H9 (cell line): ENCODE measurements at regions not wholly inside any gene's neighbourhood (a gene's known extent, or its start where the extent isn't known, plus 50 kb on each side); places are given as distances from the start of the nearest gene placed in this dataset.
"Not testable (repeated sequence)": the region's sequence is repeated elsewhere in the genome, so short reads cannot be mapped to it uniquely, and the experiment has no call there.

Experiments
- DNase-seq: peaks from one replicate; pipeline ENCODE4 v3.0.0-alpha.2; 2017
- H2AFZ ChIP-seq: one replicate; pipeline ENCODE4 v1.6.1; 2013; ENCODE audit warnings: mild to moderate bottlenecking, low read length, control low read depth, moderate library complexity
- H2AK5ac ChIP-seq: 2 replicates; pipeline ENCODE4 v1.6.1; 2013; ENCODE audit warnings: low read length, control low read depth, mixed read lengths; ENCODE audit not compliant: insufficient read length
- H2BK120ac ChIP-seq: one replicate; pipeline ENCODE4 v1.6.1; 2013; ENCODE audit warnings: low read depth, mild to moderate bottlenecking, low read length, control low read depth, inconsistent platforms; ENCODE audit not compliant: poor library complexity, severe bottlenecking
- H2BK12ac ChIP-seq: 2 replicates; pipeline ENCODE4 v1.6.1; 2013; ENCODE audit warnings: low read length, control low read depth, mixed read lengths, low read depth; ENCODE audit not compliant: insufficient read length
- H2BK15ac ChIP-seq: 2 replicates; pipeline ENCODE4 v1.6.1; 2013; ENCODE audit warnings: low read depth, low read length, control low read depth
- H2BK20ac ChIP-seq: one replicate; pipeline ENCODE4 v1.6.1; 2013; ENCODE audit warnings: low read depth, mild to moderate bottlenecking, low read length, control low read depth, inconsistent platforms; ENCODE audit not compliant: poor library complexity, severe bottlenecking
- H2BK5ac ChIP-seq: 2 replicates; pipeline ENCODE4 v1.6.1; 2013; ENCODE audit warnings: low read length, control low read depth, mixed read lengths; ENCODE audit not compliant: insufficient read length
- H3K14ac ChIP-seq: 2 replicates; pipeline ENCODE4 v1.6.1; 2013; ENCODE audit warnings: low read length, control low read depth; ENCODE audit not compliant: insufficient read depth
- H3K18ac ChIP-seq: 2 replicates; pipeline ENCODE4 v1.6.1; 2013; ENCODE audit warnings: low read depth, mild to moderate bottlenecking, mixed read lengths, low read length, control low read depth; ENCODE audit not compliant: insufficient read length
- H3K23ac ChIP-seq: 2 replicates; pipeline ENCODE4 v1.6.1; 2013; ENCODE audit warnings: low read length, control low read depth, mixed read lengths, low read depth; ENCODE audit not compliant: insufficient read length
- H3K23me2 ChIP-seq: 2 replicates; pipeline ENCODE4 v1.6.1; 2013; ENCODE audit warnings: low read depth, mild to moderate bottlenecking, mixed read lengths, low read length, control low read depth; ENCODE audit not compliant: insufficient read length, poor library complexity, severe bottlenecking
- H3K27ac ChIP-seq: 2 replicates; pipeline ENCODE4 v1.5.1; 2013; ENCODE audit warnings: low read length, control low read depth, mixed read lengths, low read depth; ENCODE audit not compliant: insufficient read length
- H3K27me3 ChIP-seq: 2 replicates; pipeline ENCODE4 v1.6.1; 2013; ENCODE audit warnings: low read length, control low read depth, inconsistent platforms; ENCODE audit not compliant: insufficient read depth
- H3K4ac ChIP-seq: 2 replicates; pipeline ENCODE4 v1.6.1; 2013; ENCODE audit warnings: low read depth, mild to moderate bottlenecking, control low read depth, inconsistent platforms, low read length, moderate library complexity
- H3K4me1 ChIP-seq: 2 replicates; pipeline ENCODE4 v1.6.1; 2013; ENCODE audit warnings: low read length, control low read depth, inconsistent platforms; ENCODE audit not compliant: insufficient read depth
- H3K4me2 ChIP-seq: 2 replicates; pipeline ENCODE4 v1.6.1; 2013; ENCODE audit warnings: low read length, control low read depth, mixed read lengths; ENCODE audit not compliant: insufficient read length, insufficient read depth
- H3K56ac ChIP-seq: 2 replicates; pipeline ENCODE4 v1.6.1; 2013; ENCODE audit warnings: low read depth, mild to moderate bottlenecking, mixed read lengths, low read length, control low read depth; ENCODE audit not compliant: insufficient read length
- H3K79me1 ChIP-seq: 2 replicates; pipeline ENCODE4 v1.6.1; 2013; ENCODE audit warnings: low read depth, mild to moderate bottlenecking, moderate library complexity, low read length, control low read depth, inconsistent platforms; ENCODE audit not compliant: insufficient read depth, poor library complexity, severe bottlenecking
- H3K79me2 ChIP-seq: 2 replicates; pipeline ENCODE4 v1.6.1; 2013; ENCODE audit warnings: low read length, control low read depth, inconsistent platforms; ENCODE audit not compliant: insufficient read depth
- H3K9ac ChIP-seq: 2 replicates; pipeline ENCODE4 v1.6.1; 2013; ENCODE audit warnings: low read length, control low read depth, mixed read lengths; ENCODE audit not compliant: insufficient read length; ENCODE audit errors: extremely low read depth
- H3K9me3 ChIP-seq: one replicate; pipeline ENCODE4 v1.6.1; 2013; ENCODE audit warnings: low read depth, low read length, inconsistent platforms; ENCODE audit not compliant: control insufficient read depth
- H3T11ph ChIP-seq: one replicate; pipeline ENCODE4 v1.6.1; 2013; ENCODE audit warnings: mild to moderate bottlenecking, low read length, control low read depth, inconsistent platforms
- H4K20me1 ChIP-seq: one replicate; pipeline ENCODE4 v1.6.1; 2013; ENCODE audit not compliant: control insufficient read depth, insufficient read length, insufficient read depth
- H4K5ac ChIP-seq: 2 replicates; pipeline ENCODE4 v1.6.1; 2013; ENCODE audit warnings: low read depth, mild to moderate bottlenecking, mixed read lengths, low read length, control low read depth; ENCODE audit not compliant: insufficient read length
- H4K8ac ChIP-seq: replicated peaks from 2 replicates; pipeline ENCODE4 v1.6.1; 2013; ENCODE audit warnings: low read length, control low read depth, mixed read lengths, low read depth; ENCODE audit not compliant: insufficient read length
- H4K91ac ChIP-seq: 2 replicates; pipeline ENCODE4 v1.6.1; 2013; ENCODE audit warnings: low read depth, mild to moderate bottlenecking, moderate library complexity, mixed read lengths, low read length, control low read depth; ENCODE audit not compliant: insufficient read length
- H3K27ac Mint-ChIP-seq, 3 experiments: 2 replicates in 2 of 3; 3 replicates in 1 of 3; pipeline ENCODE4 v1.8.0; 2020 to 2021; ENCODE audit warnings: mixed read lengths in 3 of 3, mild to moderate bottlenecking in 1 of 3, moderate library complexity in 1 of 3
- H3K27me3 Mint-ChIP-seq: 2 replicates; pipeline ENCODE4 v1.8.0; 2021; ENCODE audit warnings: low read depth, mild to moderate bottlenecking, moderate library complexity, mixed read lengths
- H3K36me3 Mint-ChIP-seq, 3 experiments: 2 replicates in 2 of 3; 3 replicates in 1 of 3; pipeline ENCODE4 v1.8.0; 2020 to 2021; ENCODE audit warnings: low read depth in 3 of 3, mixed read lengths in 3 of 3; ENCODE audit not compliant: insufficient read depth in 1 of 3
- H3K4me1 Mint-ChIP-seq, 2 experiments: 2 replicates each; pipeline ENCODE4 v1.8.0; 2020; ENCODE audit warnings: mixed read lengths in 2 of 2
- H3K4me3 Mint-ChIP-seq, 2 experiments: 2 replicates in 1 of 2; 3 replicates in 1 of 2; pipeline ENCODE4 v1.8.0; 2020 to 2021; ENCODE audit warnings: mild to moderate bottlenecking in 2 of 2, mixed read lengths in 2 of 2, moderate library complexity in 1 of 2
- H3K9me3 Mint-ChIP-seq, 2 experiments: 2 replicates in 1 of 2; 3 replicates in 1 of 2; pipeline ENCODE4 v1.8.0; 2020; ENCODE audit warnings: mild to moderate bottlenecking in 2 of 2, mixed read lengths in 2 of 2, moderate library complexity in 1 of 2
- CTCF ChIP-seq: fragments of 200-600 bp; sonication (generic); conservative IDR thresholded peaks from 3 replicates; pipeline ENCODE4 v1.8.0; 2021; ENCODE audit warnings: antibody characterized with exemption, mild to moderate bottlenecking
- WGBS: extraction: QIAGEN DNeasy Blood & Tissue Kit; methylation state at CpG from one replicate; pipeline ENCODE4 v1.1.7; 2013; ENCODE audit warnings: missing lambda C conversion rate, low lambda C conversion rate, mixed read lengths; ENCODE audit not compliant: insufficient read length; ENCODE audit errors: extremely low coverage; 5-methylcytosine and 5-hydroxymethylcytosine counted together

GRCh38 chr6:20274137-20274536, 61.9 kb upstream of the MBOAT1 start:
- no peak overlapping the region for H3K14ac ChIP-seq
- no peak overlapping the region for H2BK15ac ChIP-seq
- no peak for TF ChIP-seq CTCF
- no peaks in the 10 kb centered on the region for H3K36me3 Mint-ChIP-seq
- no peak overlapping the region for H2BK120ac ChIP-seq
- H3K9me3 Mint-ChIP-seq: peaks cover 0 to 4% of the 10 kb centered on the region in 2 experiments; a peak in 1 of 5 replicates
- H4K5ac ChIP-seq: no peak overlapping the region
- H3K79me1 ChIP-seq: no peaks in the 10 kb centered on the region
- no peaks in the 10 kb centered on the region for H3K23me2 ChIP-seq
- WGBS: no CpG with 5 or more reads among the region's 4 CpGs
- no peak overlapping the region for H3T11ph ChIP-seq
- H2BK12ac ChIP-seq: no peak overlapping the region
- no peak overlapping the region for H4K91ac ChIP-seq
- H4K8ac ChIP-seq: no peak overlapping the region
- no peaks in the 10 kb centered on the region for H4K20me1 ChIP-seq
- no peak overlapping the region for H3K4me2 ChIP-seq
- H3K4me1 Mint-ChIP-seq: peaks cover 16 to 23% of the 10 kb centered on the region in 2 experiments
- H3K23ac ChIP-seq: no peak overlapping the region
- H3K27me3 Mint-ChIP-seq: no peaks in the 10 kb centered on the region
- H3K4me3 Mint-ChIP-seq: no peak overlapping the region
- H2BK5ac ChIP-seq: no peak overlapping the region
- no peak overlapping the region for H3K18ac ChIP-seq
- H3K9me3 ChIP-seq: no peaks in the 10 kb centered on the region
- H2BK20ac ChIP-seq: no peak overlapping the region
- H3K27ac Mint-ChIP-seq: no peak overlapping the region
- no peak overlapping the region for H3K56ac ChIP-seq
- DNase-seq: no peak
- H3K4me1 ChIP-seq: no peaks in the 10 kb centered on the region; the same call in 1 of the 2 replicates
- no peaks in the 10 kb centered on the region for H3K27me3 ChIP-seq
- no peak overlapping the region for H2AK5ac ChIP-seq
- no peaks in the 10 kb centered on the region for H3K79me2 ChIP-seq
- H2AFZ ChIP-seq: no peak overlapping the region
- no peak overlapping the region for H3K27ac ChIP-seq
- no peak overlapping the region for H3K4ac ChIP-seq
- H3K9ac ChIP-seq: no peak overlapping the region

GRCh38 chr6:20275837-20276236, 63.6 kb upstream of the MBOAT1 start:
- not testable (repeated sequence) for H2BK120ac ChIP-seq, H3K18ac ChIP-seq, H2BK12ac ChIP-seq, H3K4me3 Mint-ChIP-seq, H3K79me2 ChIP-seq, H3K36me3 Mint-ChIP-seq, H2AFZ ChIP-seq, H3K27ac Mint-ChIP-seq, H3K79me1 ChIP-seq, H2BK20ac ChIP-seq, H3K9ac ChIP-seq, H3K4me2 ChIP-seq, H3K56ac ChIP-seq, H3K4ac ChIP-seq, H4K20me1 ChIP-seq, H3K9me3 ChIP-seq, DNase-seq, H3K27me3 Mint-ChIP-seq, H3K9me3 Mint-ChIP-seq, H2AK5ac ChIP-seq, H3K14ac ChIP-seq, H3K23ac ChIP-seq, H3K4me1 ChIP-seq, H3K27me3 ChIP-seq, H3K27ac ChIP-seq, H4K8ac ChIP-seq, H4K5ac ChIP-seq, H3T11ph ChIP-seq, H2BK15ac ChIP-seq, H4K91ac ChIP-seq, H2BK5ac ChIP-seq, H3K23me2 ChIP-seq
- H3K4me1 Mint-ChIP-seq: peaks cover 17 to 28% of the 10 kb centered on the region in 2 experiments
- no CpG with 5 or more reads among the region's 2 CpGs for WGBS
